AG09309 (cell line): ENCODE measurements at regions not wholly inside any gene's neighbourhood (a gene's known extent, or its start where the extent isn't known, plus 50 kb on each side); places are given as distances from the start of the nearest gene placed in this dataset.

Experiments used
- DNase-seq: peaks from one replicate; pipeline ENCODE4 v3.0.0-alpha.2; 2010; ENCODE audit warnings: low read depth
- H3K4me3 ChIP-seq: 2 replicates; pipeline ENCODE4 v1.5.1; 2011; ENCODE audit warnings: mild to moderate bottlenecking, low read depth, low read length, moderate library complexity; ENCODE audit not compliant: control insufficient read depth
- CTCF ChIP-seq: IDR thresholded peaks from 2 replicates; pipeline ENCODE4 v1.5.1; 2011; ENCODE audit warnings: mild to moderate bottlenecking, low read depth, low read length, inconsistent platforms; ENCODE audit not compliant: insufficient read depth, control insufficient read depth; ENCODE audit errors: missing control alignments

GRCh38 chr5:108629779-108630528 is 117.7 kb upstream of the FER start:
- TF ChIP-seq CTCF, result no peak
- DNase-seq, result no peak
- H3K4me3 ChIP-seq, result no peak overlapping the region

DNA sequence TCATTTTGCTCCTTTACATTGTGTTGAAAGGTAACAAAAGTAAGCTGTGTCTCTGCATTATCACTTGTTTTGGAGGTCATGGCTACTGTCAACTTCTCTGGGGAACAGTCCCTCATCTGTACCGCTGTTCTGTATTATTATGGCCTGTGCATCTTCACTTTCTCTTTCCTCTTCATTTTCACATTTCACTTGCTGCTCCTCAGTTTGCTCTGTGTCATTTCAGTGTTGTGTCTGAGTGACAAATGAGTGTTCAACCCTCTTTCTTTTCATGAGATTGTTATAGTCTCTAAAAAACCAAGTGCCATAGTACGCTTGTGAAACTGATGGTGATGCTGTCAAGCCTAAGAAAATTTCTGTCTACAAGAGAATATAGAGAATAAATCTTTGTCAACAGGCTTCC is 122.0 kb upstream of the FER start:
- H3K4me3 ChIP-seq, result no peak overlapping the region
- DNase-seq, result no peak
- no peak for TF ChIP-seq CTCF

GRCh38 chr5:108623826-108624225 is 123.9 kb upstream of the FER start:
- no peak overlapping the region for H3K4me3 ChIP-seq
- no peak for TF ChIP-seq CTCF
- no peak for DNase-seq

DNA sequence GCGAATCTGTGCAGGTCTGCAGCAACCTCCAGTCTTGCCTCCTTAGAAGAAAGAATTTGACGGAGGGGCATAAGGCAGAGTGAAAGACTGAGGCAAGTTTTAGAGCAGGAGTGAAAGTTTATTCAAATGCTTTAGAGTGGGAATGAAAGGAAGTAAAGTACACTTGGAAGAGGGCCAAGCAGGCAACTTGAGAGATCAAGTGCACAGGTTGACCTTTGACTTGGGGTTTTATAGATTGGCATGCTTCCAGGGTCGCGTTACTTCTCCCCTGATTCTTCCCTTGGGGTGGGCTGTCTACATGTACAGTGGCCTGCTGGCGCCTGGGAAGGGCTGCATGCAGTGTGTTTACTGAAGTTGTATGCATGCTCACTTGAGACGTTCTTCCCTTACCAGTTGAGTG is 127.2 kb upstream of the FER start:
- no peak for DNase-seq
- no peak overlapping the region for H3K4me3 ChIP-seq
- TF ChIP-seq CTCF, result no peak

DNA sequence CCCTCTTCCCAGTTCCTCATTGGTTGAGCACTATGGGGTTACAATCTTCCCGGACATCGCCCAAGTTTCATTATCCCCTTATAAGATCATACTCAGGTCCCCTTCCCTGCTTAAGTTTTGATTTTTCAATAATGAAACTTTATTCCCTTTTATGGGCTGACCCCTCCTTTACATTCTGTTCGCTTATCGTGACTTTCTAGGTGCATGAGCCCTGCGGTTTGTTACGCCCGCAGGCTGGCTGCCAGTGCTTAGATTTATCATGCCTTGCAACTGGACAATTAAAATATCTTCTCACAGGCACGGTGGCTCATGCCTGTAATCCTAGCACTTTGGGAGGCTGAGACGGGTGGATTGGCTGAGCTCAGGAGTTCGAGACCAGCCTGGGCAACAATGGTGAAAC is 127.9 kb upstream of the FER start:
- no peak for TF ChIP-seq CTCF
- no peak overlapping the region for H3K4me3 ChIP-seq
- no peak for DNase-seq

GRCh38 chr5:108617467-108618435 is 129.9 kb upstream of the FER start:
- no peak for TF ChIP-seq CTCF
- H3K4me3 ChIP-seq, result no peak overlapping the region
- DNase-seq, result no peak
